ENCODE measurements at regions not wholly inside any gene's neighbourhood (a gene's known extent, or its start where the extent isn't known, plus 50 kb on each side); places are given as distances from the start of the nearest gene placed in this dataset.

- Histone ChIP-seq H3K36me3 (ENCODE audit: control insufficient read depth, insufficient read depth, low read length) (no peaks in the 10 kb centered on the region), H3K4me1 (ENCODE audit: control insufficient read depth, insufficient read depth, low read length) (no peaks in the 10 kb centered on the region), H3K27ac (ENCODE audit: low read length) (no peak overlapping the region), H3K9me3 (ENCODE audit: control insufficient read depth, insufficient read depth, low read length) (no peaks in the 10 kb centered on the region), H3K4me3 (ENCODE audit: low read length) (no peak overlapping the region), H3K27me3 (ENCODE audit: control insufficient read depth, insufficient read depth, low read length) (no peaks in the 10 kb centered on the region)
- no CpG with 5 or more reads among the region's 3 CpGs for WGBS (ENCODE audit: insufficient coverage, insufficient read length)
- no peak for DNase-seq (ENCODE audit: low read depth, low spot score)
Measured at GRCh38 chr2:66753660-66754059, 318.7 kb downstream of the MEIS1 start.

- H3K27ac ChIP-seq (ENCODE audit: low read length) = no peak overlapping the region
- H3K4me1 ChIP-seq (ENCODE audit: control insufficient read depth, insufficient read depth, low read length) = no peaks in the 10 kb centered on the region
- WGBS (ENCODE audit: insufficient coverage, insufficient read length) = no CpG with 5 or more reads among the region's 1 CpG
- H3K36me3 ChIP-seq (ENCODE audit: control insufficient read depth, insufficient read depth, low read length) = no peaks in the 10 kb centered on the region
- no peak for DNase-seq (ENCODE audit: low read depth, low spot score)
- no peak overlapping the region for H3K4me3 ChIP-seq (ENCODE audit: low read length)
- no peaks in the 10 kb centered on the region for H3K27me3 ChIP-seq (ENCODE audit: control insufficient read depth, insufficient read depth, low read length)
- no peaks in the 10 kb centered on the region for H3K9me3 ChIP-seq (ENCODE audit: control insufficient read depth, insufficient read depth, low read length)
Measured at GRCh38 chr2:66755974-66756373, 321.0 kb downstream of the MEIS1 start.

- Histone ChIP-seq H3K9me3 (ENCODE audit: control insufficient read depth, insufficient read depth, low read length) (no peaks in the 10 kb centered on the region), H3K36me3 (ENCODE audit: control insufficient read depth, insufficient read depth, low read length) (no peaks in the 10 kb centered on the region), H3K4me1 (ENCODE audit: control insufficient read depth, insufficient read depth, low read length) (no peaks in the 10 kb centered on the region), H3K27ac (ENCODE audit: low read length) (no peak overlapping the region), H3K4me3 (ENCODE audit: low read length) (no peak overlapping the region), H3K27me3 (ENCODE audit: control insufficient read depth, insufficient read depth, low read length) (no peaks in the 10 kb centered on the region)
- no CpG with 5 or more reads among the region's 2 CpGs for WGBS (ENCODE audit: insufficient coverage, insufficient read length)
- no peak for DNase-seq (ENCODE audit: low read depth, low spot score)
Measured at GRCh38 chr2:66761826-66762225, 326.9 kb downstream of the MEIS1 start.

GRCh38 chr2:66762761-66763160 is 327.8 kb downstream of the MEIS1 start:
- H3K27me3 ChIP-seq (ENCODE audit: control insufficient read depth, insufficient read depth, low read length) = no peaks in the 10 kb centered on the region

GRCh38 chr2:66766582-66766981 is 331.7 kb downstream of the MEIS1 start:
- no peaks in the 10 kb centered on the region for H3K27me3 ChIP-seq (ENCODE audit: control insufficient read depth, insufficient read depth, low read length)
- H3K9me3 ChIP-seq (ENCODE audit: control insufficient read depth, insufficient read depth, low read length) = no peaks in the 10 kb centered on the region
- no peaks in the 10 kb centered on the region for H3K36me3 ChIP-seq (ENCODE audit: control insufficient read depth, insufficient read depth, low read length)
- H3K27ac ChIP-seq (ENCODE audit: low read length) = no peak overlapping the region
- WGBS (ENCODE audit: insufficient coverage, insufficient read length) = no CpG with 5 or more reads among the region's 3 CpGs
- no peaks in the 10 kb centered on the region for H3K4me1 ChIP-seq (ENCODE audit: control insufficient read depth, insufficient read depth, low read length)
- no peak for DNase-seq (ENCODE audit: low read depth, low spot score)
- H3K4me3 ChIP-seq (ENCODE audit: low read length) = no peak overlapping the region

More at GRCh38 chr2:66762761-66763160, 327.8 kb downstream of the MEIS1 start:
- Histone ChIP-seq H3K36me3 (ENCODE audit: control insufficient read depth, insufficient read depth, low read length) (no peaks in the 10 kb centered on the region), H3K4me1 (ENCODE audit: control insufficient read depth, insufficient read depth, low read length) (no peaks in the 10 kb centered on the region), H3K9me3 (ENCODE audit: control insufficient read depth, insufficient read depth, low read length) (no peaks in the 10 kb centered on the region), H3K4me3 (ENCODE audit: low read length) (no peak overlapping the region), H3K27ac (ENCODE audit: low read length) (no peak overlapping the region)
- DNase-seq (ENCODE audit: low read depth, low spot score) = no peak
- 100% methylated on average over 13 of the region's 25 CpGs for WGBS (ENCODE audit: insufficient coverage, insufficient read length)

- Histone ChIP-seq H3K27ac (ENCODE audit: low read length) (no peak overlapping the region), H3K27me3 (ENCODE audit: control insufficient read depth, insufficient read depth, low read length) (no peaks in the 10 kb centered on the region), H3K4me3 (ENCODE audit: low read length) (no peak overlapping the region), H3K9me3 (ENCODE audit: control insufficient read depth, insufficient read depth, low read length) (no peaks in the 10 kb centered on the region), H3K4me1 (ENCODE audit: control insufficient read depth, insufficient read depth, low read length) (no peaks in the 10 kb centered on the region), H3K36me3 (ENCODE audit: control insufficient read depth, insufficient read depth, low read length) (no peaks in the 10 kb centered on the region)
- no CpG with 5 or more reads among the region's 1 CpG for WGBS (ENCODE audit: insufficient coverage, insufficient read length)
- no peak for DNase-seq (ENCODE audit: low read depth, low spot score)
Measured at GRCh38 chr2:66771359-66771976, 336.5 kb downstream of the MEIS1 start.

- no CpG with 5 or more reads among the region's 1 CpG for WGBS (ENCODE audit: insufficient coverage, insufficient read length)
- H3K27me3 ChIP-seq (ENCODE audit: control insufficient read depth, insufficient read depth, low read length) = no peaks in the 10 kb centered on the region
- DNase-seq (ENCODE audit: low read depth, low spot score) = no peak
- no peaks in the 10 kb centered on the region for H3K36me3 ChIP-seq (ENCODE audit: control insufficient read depth, insufficient read depth, low read length)
- H3K9me3 ChIP-seq (ENCODE audit: control insufficient read depth, insufficient read depth, low read length) = no peaks in the 10 kb centered on the region
- H3K4me1 ChIP-seq (ENCODE audit: control insufficient read depth, insufficient read depth, low read length) = no peaks in the 10 kb centered on the region
- no peak overlapping the region for H3K4me3 ChIP-seq (ENCODE audit: low read length)
- no peak overlapping the region for H3K27ac ChIP-seq (ENCODE audit: low read length)
Measured at GRCh38 chr2:66772618-66773017, 337.7 kb downstream of the MEIS1 start.

- Histone ChIP-seq H3K9me3 (ENCODE audit: control insufficient read depth, insufficient read depth, low read length) (no peaks in the 10 kb centered on the region), H3K27me3 (ENCODE audit: control insufficient read depth, insufficient read depth, low read length) (no peaks in the 10 kb centered on the region), H3K4me3 (ENCODE audit: low read length) (no peak overlapping the region), H3K4me1 (ENCODE audit: control insufficient read depth, insufficient read depth, low read length) (no peaks in the 10 kb centered on the region), H3K36me3 (ENCODE audit: control insufficient read depth, insufficient read depth, low read length) (no peaks in the 10 kb centered on the region), H3K27ac (ENCODE audit: low read length) (no peak overlapping the region)
- DNase-seq (ENCODE audit: low read depth, low spot score) = no peak
- no CpG with 5 or more reads among the region's 4 CpGs for WGBS (ENCODE audit: insufficient coverage, insufficient read length)
Measured at GRCh38 chr2:66775730-66776422, 341.0 kb downstream of the MEIS1 start.

- Histone ChIP-seq H3K4me3 (ENCODE audit: low read length) (no peak overlapping the region), H3K36me3 (ENCODE audit: control insufficient read depth, insufficient read depth, low read length) (no peaks in the 10 kb centered on the region), H3K27me3 (ENCODE audit: control insufficient read depth, insufficient read depth, low read length) (no peaks in the 10 kb centered on the region), H3K4me1 (ENCODE audit: control insufficient read depth, insufficient read depth, low read length) (no peaks in the 10 kb centered on the region), H3K27ac (ENCODE audit: low read length) (no peak overlapping the region), H3K9me3 (ENCODE audit: control insufficient read depth, insufficient read depth, low read length) (no peaks in the 10 kb centered on the region)
- no CpG with 5 or more reads among the region's 4 CpGs for WGBS (ENCODE audit: insufficient coverage, insufficient read length)
- no peak for DNase-seq (ENCODE audit: low read depth, low spot score)
Measured at GRCh38 chr2:66781804-66782203, 346.9 kb downstream of the MEIS1 start.

GRCh38 chr2:66782780-66783361 is 347.9 kb downstream of the MEIS1 start:
- Histone ChIP-seq H3K27ac (ENCODE audit: low read length) (no peak overlapping the region), H3K27me3 (ENCODE audit: control insufficient read depth, insufficient read depth, low read length) (no peaks in the 10 kb centered on the region), H3K4me1 (ENCODE audit: control insufficient read depth, insufficient read depth, low read length) (no peaks in the 10 kb centered on the region), H3K4me3 (ENCODE audit: low read length) (no peak overlapping the region), H3K9me3 (ENCODE audit: control insufficient read depth, insufficient read depth, low read length) (no peaks in the 10 kb centered on the region), H3K36me3 (ENCODE audit: control insufficient read depth, insufficient read depth, low read length) (no peaks in the 10 kb centered on the region)
- no CpG with 5 or more reads among the region's 7 CpGs for WGBS (ENCODE audit: insufficient coverage, insufficient read length)
- DNase-seq (ENCODE audit: low read depth, low spot score) = no peak

All from iPS DF 6.9 (cell line).